HepG2 (cell line): ENCODE measurements at regions not wholly inside any gene's neighbourhood (a gene's known extent, or its start where the extent isn't known, plus 50 kb on each side); places are given as distances from the start of the nearest gene placed in this dataset.

Source experiments
- ATAC-seq: fragments of 200-7000 bp; cut with Tn5 transposase; 3 replicates; pipeline ENCODE4 v1.9.1; 2020; ENCODE audit warnings: mild to moderate bottlenecking, moderate library complexity
- BruUV-seq: library from RNA; stranded (reverse); fragments of 400-500 nt; replicated peaks from 2 replicates; lab custom pipeline; 2021; lab: Mats Ljungman, UMichigan
- CTCF ChIA-PET: fragments of 300-600 bp; formaldehyde crosslinking; extraction: SDS; loops from one replicate; lab custom pipeline; 2021; ENCODE audit warnings: low total read pairs, inconsistent platforms, low intra/inter-chr PET ratio; lab: Yijun Ruan, JAX
- POLR2A ChIA-PET: fragments of 350-600 bp; sonication (Branson Sonifier 250); formaldehyde crosslinking; loops from one replicate; lab custom pipeline; 2020; ENCODE audit warnings: antibody characterized with exemption, inconsistent platforms; lab: Yijun Ruan, JAX
- DNase-seq: peaks from one replicate; pipeline ENCODE4 v3.0.0-alpha.2; 2015; ENCODE audit warnings: low spot score
- FAIRE-seq: peaks from 3 replicates; lab custom pipeline; 2011; peaks lifted over from hg19 to GRCh38; lab: Jason Lieb, UNC
- H2AFZ ChIP-seq: one replicate; pipeline ENCODE4 v1.6.1; 2011; ENCODE audit warnings: low read length, inconsistent platforms
- H3K27ac ChIP-seq: fragments of 300-600 bp; 3 replicates; pipeline ENCODE4 v1.8.0; 2011; ENCODE audit warnings: mixed run types, mild to moderate bottlenecking, mixed read lengths, low read length, inconsistent platforms; ENCODE audit not compliant: insufficient read depth; ENCODE audit errors: extremely low read length
- H3K27me3 ChIP-seq, 2 experiments: fragments of 200-600 bp in 1 of 2; 2 replicates in 1 of 2; 3 replicates in 1 of 2; pipeline versions ENCODE4 v1.6.0 to v1.8.0; 2011; ENCODE audit warnings: low read length in 2 of 2, mild to moderate bottlenecking in 2 of 2, moderate library complexity in 2 of 2, inconsistent platforms in 1 of 2; ENCODE audit not compliant: insufficient read depth in 2 of 2, control insufficient read depth in 1 of 2
- H3K36me3 ChIP-seq, 2 experiments: fragments of 200-600 bp in 1 of 2; replicated peaks in 1 of 2; 2 replicates in 1 of 2; 3 replicates in 1 of 2; pipeline versions ENCODE4 v1.5.1 to v1.8.0; 2011; ENCODE audit warnings: low read length in 2 of 2, inconsistent platforms in 1 of 2; ENCODE audit not compliant: insufficient read depth in 2 of 2, control insufficient read depth in 1 of 2
- H3K4me1 ChIP-seq: 2 replicates; pipeline ENCODE4 v1.5.1; 2012; ENCODE audit warnings: low read length, inconsistent platforms; ENCODE audit not compliant: insufficient read depth
- H3K4me2 ChIP-seq: 2 replicates; pipeline ENCODE4 v1.6.0; 2011; ENCODE audit warnings: low read depth, low read length, inconsistent platforms
- H3K4me3 ChIP-seq, 3 experiments: fragments of 200-600 bp in 1 of 3; sonication (generic), shearing (Covaris generic) in 1 of 3; replicated peaks in 1 of 3; 2 replicates each; pipeline ENCODE4 v1.5.1; 2011 to 2016; ENCODE audit warnings: low read length in 3 of 3, inconsistent platforms in 2 of 3, low read depth in 2 of 3, mild to moderate bottlenecking in 2 of 3, control low read depth in 1 of 3, mixed read lengths in 1 of 3; ENCODE audit not compliant: insufficient read depth in 1 of 3
- H3K79me2 ChIP-seq: one replicate; pipeline ENCODE4 v1.6.1; 2011; ENCODE audit warnings: low read length, inconsistent platforms; ENCODE audit not compliant: insufficient read depth
- H3K9ac ChIP-seq: 2 replicates; pipeline ENCODE4 v1.6.0; 2011; ENCODE audit warnings: mild to moderate bottlenecking, low read depth, low read length, inconsistent platforms; ENCODE audit not compliant: insufficient read depth
- H3K9me3 ChIP-seq: 2 replicates; pipeline ENCODE4 v1.5.1; 2012; ENCODE audit warnings: mild to moderate bottlenecking, low read length
- H4K20me1 ChIP-seq: 2 replicates; pipeline ENCODE4 v1.6.0; 2011; ENCODE audit warnings: inconsistent platforms, mild to moderate bottlenecking, low read length, moderate library complexity; ENCODE audit not compliant: insufficient read depth
- CENPT ChIP-seq: sonication (generic); formaldehyde crosslinking; IDR thresholded peaks from 2 replicates; pipeline ENCODE4 v1.8.0; 2022; ENCODE audit warnings: low read depth, mild to moderate bottlenecking, moderate library complexity, missing genetic modification reagents
- MED13 ChIP-seq: sonication (generic); formaldehyde crosslinking; IDR thresholded peaks from 2 replicates; pipeline ENCODE4 v1.5.0; 2020; ENCODE audit warnings: missing genetic modification reagents
- MIXL1 ChIP-seq: IDR thresholded peaks from 2 replicates; pipeline ENCODE4 v1.6.1; 2016
- NFYC ChIP-seq: IDR thresholded peaks from 2 replicates; pipeline ENCODE4 v1.6.1; 2016; ENCODE audit warnings: missing genetic modification reagents, missing compliant biosample characterization
- PAF1 ChIP-seq: IDR thresholded peaks from 2 replicates; pipeline ENCODE4 v1.6.1; 2016; ENCODE audit warnings: missing genetic modification reagents, missing compliant biosample characterization
- PCBP2 ChIP-seq: fragments of 200-400 bp; formaldehyde crosslinking; optimal IDR thresholded peaks from 2 replicates; pipeline ENCODE3; 2018; ENCODE audit warnings: low read length, low read depth; ENCODE audit not compliant: poor library complexity, severe bottlenecking
- PHF20 ChIP-seq: sonication (generic); formaldehyde crosslinking; IDR thresholded peaks from 2 replicates; pipeline ENCODE4 v1.5.0; 2020; ENCODE audit warnings: mild to moderate bottlenecking, missing genetic modification reagents
- PITX1 ChIP-seq: sonication (generic); formaldehyde crosslinking; IDR thresholded peaks from 2 replicates; pipeline ENCODE4 v1.5.1; 2020; ENCODE audit warnings: mild to moderate bottlenecking, missing genetic modification reagents
- SETDB1 ChIP-seq: sonication (generic); formaldehyde crosslinking; IDR thresholded peaks from 2 replicates; pipeline ENCODE4 v1.5.1; 2020; ENCODE audit warnings: missing genetic modification reagents, mild to moderate bottlenecking, borderline replicate concordance
- SP140L ChIP-seq: sonication (generic); formaldehyde crosslinking; IDR thresholded peaks from 2 replicates; pipeline ENCODE4 v1.4.0; 2020; ENCODE audit warnings: missing genetic modification reagents, borderline replicate concordance
- ZFP82 ChIP-seq: sonication (generic); formaldehyde crosslinking; IDR thresholded peaks from 2 replicates; pipeline ENCODE4 v1.5.1; 2020; ENCODE audit warnings: mild to moderate bottlenecking, missing genetic modification reagents, borderline replicate concordance
- ZMYM2 ChIP-seq: sonication (generic); formaldehyde crosslinking; IDR thresholded peaks from 2 replicates; pipeline ENCODE4 v1.8.0; 2022; ENCODE audit warnings: mild to moderate bottlenecking, missing genetic modification reagents
- ZNF138 ChIP-seq: sonication (generic); formaldehyde crosslinking; IDR thresholded peaks from 2 replicates; pipeline ENCODE4 v1.5.0; 2020; ENCODE audit warnings: mild to moderate bottlenecking, low read depth, missing genetic modification reagents
- ZNF337 ChIP-seq: sonication (generic); formaldehyde crosslinking; IDR thresholded peaks from 2 replicates; pipeline ENCODE4 v1.5.1; 2020; ENCODE audit warnings: missing genetic modification reagents, low read depth, mild to moderate bottlenecking, borderline replicate concordance
- ZNF552 ChIP-seq: sonication (generic); formaldehyde crosslinking; IDR thresholded peaks from 2 replicates; pipeline ENCODE4 v1.9.0; 2022; ENCODE audit warnings: missing genetic modification reagents, mild to moderate bottlenecking, borderline replicate concordance
- WGBS: methylation state at CpG from one replicate; pipeline ENCODE4 v1.1.6; 2017; ENCODE audit warnings: low lambda C conversion rate; 5-methylcytosine and 5-hydroxymethylcytosine counted together
- in situ Hi-C: cut with HindIII; loops from 2 replicates; pipeline ENCODE4 v1.10.0; 2017; ENCODE audit warnings: low pct_unique_long_range_greater_than_20kb; ENCODE audit not compliant: extremely low pct_ligation_motif_present
- intact Hi-C: fragments of 100-400 bp; cut with micrococcal nuclease; formaldehyde crosslinking; loops from one replicate; pipeline ENCODE4 v1.10.0; 2022; ENCODE audit not compliant: unreplicated experiment
- TF ChIP-seq, protein P1 (sequence below): sonication (generic); formaldehyde crosslinking; IDR thresholded peaks from 2 replicates; pipeline ENCODE4 v1.5.1; 2020; ENCODE audit warnings: mild to moderate bottlenecking, moderate library complexity, missing genetic modification reagents
- TF ChIP-seq, protein P2 (sequence below): sonication (generic); formaldehyde crosslinking; IDR thresholded peaks from 2 replicates; pipeline ENCODE4 v1.5.0; 2020; ENCODE audit warnings: missing genetic modification reagents
- TF ChIP-seq, protein P3 (sequence below): IDR thresholded peaks from 2 replicates; pipeline ENCODE4 v1.6.1; 2012; ENCODE audit warnings: inconsistent platforms

DNA sequence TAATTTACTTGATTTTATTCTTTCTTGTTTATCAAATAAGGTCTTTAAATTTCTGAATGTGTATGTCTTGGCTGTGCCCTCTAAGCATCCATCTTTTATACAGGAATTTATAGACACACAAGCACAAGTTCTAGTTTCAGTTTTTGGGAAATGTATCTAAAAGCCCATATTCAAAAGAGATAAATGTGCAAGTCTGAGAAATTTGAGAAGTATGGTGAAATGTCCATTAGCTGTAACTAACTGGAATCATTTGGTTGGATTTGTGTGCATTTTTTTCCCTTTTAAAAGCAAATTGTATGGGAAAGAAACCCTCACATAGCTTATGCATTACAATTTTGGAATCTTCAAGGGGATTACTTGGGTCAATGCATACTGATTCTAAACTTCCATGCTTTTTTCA is 532.0 kb downstream of the KLF5 start:
- no peaks in the 10 kb centered on the region for H3K79me2 ChIP-seq
- intact Hi-C loops (no loop called here), in situ Hi-C loops (no loop called here)
- H2AFZ ChIP-seq = no peak overlapping the region
- no peak overlapping the region for H3K4me2 ChIP-seq
- DNase-seq = no peak
- no peak overlapping the region for H3K4me3 ChIP-seq
- H3K36me3 ChIP-seq = no peaks in the 10 kb centered on the region
- no peaks in the 10 kb centered on the region for H3K9me3 ChIP-seq
- TF ChIP-seq MED13 (CRISPR knock-in tag) (no peak), NFYC (no peak), MIXL1 (CRISPR knock-in tag) (no peak), ZNF337 (CRISPR knock-in tag) (no peak), ZNF552 (CRISPR knock-in tag) (no peak), ZMYM2 (CRISPR knock-in tag) (no peak)
- 0 out of 2 replicates have a peak, but pooled peaks cover 8% of the 10 kb centered on the region for H3K4me1 ChIP-seq
- ChIA-PET CTCF (no interaction called here), POLR2A (no interaction called here)
- BruUV-seq = no TSS peak
- H3K27ac ChIP-seq = no peak overlapping the region
- H3K27me3 ChIP-seq = no peaks in the 10 kb centered on the region
- ATAC-seq = no peak
- no peak overlapping the region for H3K9ac ChIP-seq
- FAIRE-seq = no peak
- H4K20me1 ChIP-seq = no peaks in the 10 kb centered on the region

DNA sequence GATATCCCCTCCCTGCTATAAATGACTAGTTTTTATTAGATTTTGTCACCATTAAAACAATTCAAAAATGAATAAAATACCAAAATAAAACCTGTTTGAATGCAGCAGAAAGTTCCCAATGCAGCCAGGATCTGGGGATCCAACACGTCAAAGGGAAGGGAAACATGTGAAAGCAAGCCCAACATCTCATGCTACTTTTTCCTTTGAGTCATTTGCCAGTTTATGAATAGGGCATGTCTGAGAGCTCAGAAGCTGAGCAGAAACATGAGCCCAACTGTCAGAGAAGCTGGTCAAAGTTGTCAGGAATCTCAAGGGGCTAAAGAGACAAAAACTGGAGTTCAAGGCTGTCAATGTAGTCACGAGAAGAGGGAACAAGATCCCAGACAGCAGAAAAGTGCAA is 526.4 kb downstream of the KLF5 start:
- POLR2A ChIA-PET = no interaction called here
- FAIRE-seq = no peak
- TF ChIP-seq ZFP82 (CRISPR knock-in tag) = no peak
- TF ChIP-seq PHF20 = no peak
- no peak for TF ChIP-seq ZNF138 (CRISPR knock-in tag)
- TF ChIP-seq, protein P1, sequence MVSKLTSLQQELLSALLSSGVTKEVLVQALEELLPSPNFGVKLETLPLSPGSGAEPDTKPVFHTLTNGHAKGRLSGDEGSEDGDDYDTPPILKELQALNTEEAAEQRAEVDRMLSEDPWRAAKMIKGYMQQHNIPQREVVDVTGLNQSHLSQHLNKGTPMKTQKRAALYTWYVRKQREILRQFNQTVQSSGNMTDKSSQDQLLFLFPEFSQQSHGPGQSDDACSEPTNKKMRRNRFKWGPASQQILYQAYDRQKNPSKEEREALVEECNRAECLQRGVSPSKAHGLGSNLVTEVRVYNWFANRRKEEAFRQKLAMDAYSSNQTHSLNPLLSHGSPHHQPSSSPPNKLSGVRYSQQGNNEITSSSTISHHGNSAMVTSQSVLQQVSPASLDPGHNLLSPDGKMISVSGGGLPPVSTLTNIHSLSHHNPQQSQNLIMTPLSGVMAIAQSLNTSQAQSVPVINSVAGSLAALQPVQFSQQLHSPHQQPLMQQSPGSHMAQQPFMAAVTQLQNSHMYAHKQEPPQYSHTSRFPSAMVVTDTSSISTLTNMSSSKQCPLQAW (CRISPR knock-in tag) = no peak
- TF ChIP-seq, protein P2, sequence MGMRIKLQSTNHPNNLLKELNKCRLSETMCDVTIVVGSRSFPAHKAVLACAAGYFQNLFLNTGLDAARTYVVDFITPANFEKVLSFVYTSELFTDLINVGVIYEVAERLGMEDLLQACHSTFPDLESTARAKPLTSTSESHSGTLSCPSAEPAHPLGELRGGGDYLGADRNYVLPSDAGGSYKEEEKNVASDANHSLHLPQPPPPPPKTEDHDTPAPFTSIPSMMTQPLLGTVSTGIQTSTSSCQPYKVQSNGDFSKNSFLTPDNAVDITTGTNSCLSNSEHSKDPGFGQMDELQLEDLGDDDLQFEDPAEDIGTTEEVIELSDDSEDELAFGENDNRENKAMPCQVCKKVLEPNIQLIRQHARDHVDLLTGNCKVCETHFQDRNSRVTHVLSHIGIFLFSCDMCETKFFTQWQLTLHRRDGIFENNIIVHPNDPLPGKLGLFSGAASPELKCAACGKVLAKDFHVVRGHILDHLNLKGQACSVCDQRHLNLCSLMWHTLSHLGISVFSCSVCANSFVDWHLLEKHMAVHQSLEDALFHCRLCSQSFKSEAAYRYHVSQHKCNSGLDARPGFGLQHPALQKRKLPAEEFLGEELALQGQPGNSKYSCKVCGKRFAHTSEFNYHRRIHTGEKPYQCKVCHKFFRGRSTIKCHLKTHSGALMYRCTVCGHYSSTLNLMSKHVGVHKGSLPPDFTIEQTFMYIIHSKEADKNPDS (CRISPR knock-in tag) = no peak
- TF ChIP-seq CENPT (CRISPR knock-in tag) = no peak
- no peak for TF ChIP-seq PITX1 (CRISPR knock-in tag)
- TF ChIP-seq PAF1 (CRISPR knock-in tag) = no peak
- TF ChIP-seq, protein P3, sequence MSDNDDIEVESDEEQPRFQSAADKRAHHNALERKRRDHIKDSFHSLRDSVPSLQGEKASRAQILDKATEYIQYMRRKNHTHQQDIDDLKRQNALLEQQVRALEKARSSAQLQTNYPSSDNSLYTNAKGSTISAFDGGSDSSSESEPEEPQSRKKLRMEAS = no peak
- TF ChIP-seq SP140L (CRISPR knock-in tag) = no peak
- no peak for TF ChIP-seq PCBP2
- no peak for TF ChIP-seq SETDB1 (CRISPR knock-in tag)

More for the DNA sequence above, 526.4 kb downstream of the KLF5 start:
- DNase-seq = no peak
- H3K9me3 ChIP-seq = no peaks in the 10 kb centered on the region
- no peaks in the 10 kb centered on the region for H3K27me3 ChIP-seq
- no peak overlapping the region for H3K4me3 ChIP-seq
- no peaks in the 10 kb centered on the region for H3K79me2 ChIP-seq
- no TSS peak for BruUV-seq
- ATAC-seq = no peak
- in situ Hi-C loops = no loop called here
- H4K20me1 ChIP-seq = no peaks in the 10 kb centered on the region
- H3K4me1 ChIP-seq = no peaks in the 10 kb centered on the region
- no peak overlapping the region for H2AFZ ChIP-seq
- H3K4me2 ChIP-seq = no peak overlapping the region
- no peak overlapping the region for H3K9ac ChIP-seq
- H3K36me3 ChIP-seq = no peaks in the 10 kb centered on the region
- WGBS = 13% methylated on average over 2 of the region's 2 CpGs
- intact Hi-C loops = no loop called here
- CTCF ChIA-PET = no interaction called here
- H3K27ac ChIP-seq = no peak overlapping the region
